Pulmonary artery endothelial cell (primary cell): ENCODE measurements at regions not wholly inside any gene's neighbourhood (a gene's known extent, or its start where the extent isn't known, plus 50 kb on each side); places are given as distances from the start of the nearest gene placed in this dataset.

Experiments
- DNase-seq: peaks from one replicate; pipeline ENCODE4 v3.0.0-alpha.2; 2011; ENCODE audit warnings: low read depth, low spot score

DNA sequence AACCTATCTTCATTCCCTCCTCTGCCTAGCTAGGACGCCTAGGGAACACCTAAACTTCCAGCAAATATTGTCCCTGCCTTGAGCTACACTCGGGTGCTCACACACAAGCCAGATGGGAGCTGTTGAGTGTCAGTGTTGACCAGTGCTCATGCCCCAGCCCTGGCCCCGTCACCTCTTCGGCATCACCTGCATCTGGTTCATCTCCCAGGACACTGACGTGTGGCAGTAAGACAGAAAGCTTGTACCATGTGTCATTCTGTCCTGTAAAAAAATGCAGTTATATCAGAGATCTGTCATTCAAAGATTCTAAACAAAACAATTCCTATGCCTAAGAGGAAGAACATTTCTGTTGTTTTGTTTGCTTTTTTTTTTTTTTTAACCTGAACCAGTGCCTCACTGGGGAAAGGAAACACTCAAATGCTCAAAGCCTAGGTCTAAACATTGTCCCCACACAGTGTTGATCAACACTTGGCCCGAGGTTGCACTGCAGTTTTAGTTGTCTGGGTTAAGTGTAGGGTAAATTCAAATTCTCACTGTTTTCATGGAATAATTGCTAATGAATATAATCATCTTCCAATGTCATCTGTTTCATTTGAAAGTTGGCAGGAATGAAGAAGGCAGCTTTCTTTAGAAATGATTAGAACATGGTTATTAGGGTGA, 102.7 kb upstream of the SASH1 start:
- DNase-seq, result no peak

DNA sequence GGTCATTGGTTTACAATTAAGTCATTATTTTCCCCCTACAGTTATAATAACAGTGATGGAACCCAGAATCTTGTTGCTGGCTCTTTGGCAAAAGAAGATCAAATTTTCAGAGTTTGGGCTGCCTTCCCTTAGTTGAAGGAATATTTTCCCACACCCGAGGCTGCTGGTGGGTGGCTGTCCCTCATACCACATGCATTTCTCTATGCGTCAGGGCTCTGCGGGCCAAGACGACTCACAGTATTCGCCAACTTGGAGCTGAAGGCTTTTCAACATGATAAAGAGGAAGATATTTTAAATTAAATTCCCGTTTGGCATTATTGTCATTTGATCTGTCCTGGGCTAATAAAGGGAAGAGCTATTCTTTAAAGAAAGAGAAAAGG, 102.2 kb upstream of the SASH1 start:
- DNase-seq, result no peak

DNA sequence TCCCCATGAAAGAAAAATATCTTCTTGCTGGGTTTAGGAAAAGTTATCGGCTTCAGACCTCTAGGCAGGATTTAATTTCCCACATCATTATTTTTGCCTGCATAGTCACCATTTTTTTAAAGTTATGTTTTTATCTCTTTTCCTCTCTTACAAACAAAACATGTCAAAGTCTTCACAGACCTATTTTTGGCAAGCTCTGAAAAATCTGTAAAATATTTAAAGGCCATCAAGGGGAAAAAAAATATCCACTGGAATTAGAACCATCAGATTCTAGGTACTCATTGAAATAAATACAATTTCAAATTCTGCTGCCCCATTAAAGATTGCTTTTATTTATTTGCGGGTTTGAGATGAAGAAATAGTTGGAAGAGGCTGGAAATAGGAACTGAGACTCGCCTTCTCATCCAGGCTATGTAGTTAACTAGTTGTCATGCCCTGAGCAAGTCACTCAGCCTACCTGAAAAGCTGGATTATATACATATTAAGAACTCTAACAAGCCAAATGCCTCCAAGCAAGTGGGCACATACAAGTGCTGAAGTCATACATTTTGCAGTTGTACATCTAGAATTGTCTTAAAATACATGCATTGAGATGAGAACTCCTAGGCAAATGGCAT, 101.7 kb upstream of the SASH1 start:
- DNase-seq, result no peak

DNA sequence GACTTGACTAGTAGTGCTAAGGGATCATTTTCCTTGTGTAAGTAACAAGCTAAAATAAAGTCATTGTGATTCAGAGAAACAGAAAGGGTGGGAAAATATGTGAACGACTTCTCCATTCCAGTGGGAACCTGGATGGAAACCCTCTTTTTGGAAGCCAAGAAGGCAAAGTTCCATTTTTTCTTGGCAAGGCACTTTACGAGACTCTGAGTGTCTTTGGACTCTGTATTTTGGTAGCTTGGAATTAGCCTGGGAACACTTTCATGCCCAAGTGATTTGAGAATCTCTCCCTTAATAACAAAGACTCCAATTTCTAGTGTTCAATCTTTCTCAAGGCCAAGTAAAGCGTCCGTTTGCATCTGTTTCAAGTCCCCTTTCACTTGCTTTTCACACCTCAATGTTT, 100.5 kb upstream of the SASH1 start:
- no peak for DNase-seq

DNA sequence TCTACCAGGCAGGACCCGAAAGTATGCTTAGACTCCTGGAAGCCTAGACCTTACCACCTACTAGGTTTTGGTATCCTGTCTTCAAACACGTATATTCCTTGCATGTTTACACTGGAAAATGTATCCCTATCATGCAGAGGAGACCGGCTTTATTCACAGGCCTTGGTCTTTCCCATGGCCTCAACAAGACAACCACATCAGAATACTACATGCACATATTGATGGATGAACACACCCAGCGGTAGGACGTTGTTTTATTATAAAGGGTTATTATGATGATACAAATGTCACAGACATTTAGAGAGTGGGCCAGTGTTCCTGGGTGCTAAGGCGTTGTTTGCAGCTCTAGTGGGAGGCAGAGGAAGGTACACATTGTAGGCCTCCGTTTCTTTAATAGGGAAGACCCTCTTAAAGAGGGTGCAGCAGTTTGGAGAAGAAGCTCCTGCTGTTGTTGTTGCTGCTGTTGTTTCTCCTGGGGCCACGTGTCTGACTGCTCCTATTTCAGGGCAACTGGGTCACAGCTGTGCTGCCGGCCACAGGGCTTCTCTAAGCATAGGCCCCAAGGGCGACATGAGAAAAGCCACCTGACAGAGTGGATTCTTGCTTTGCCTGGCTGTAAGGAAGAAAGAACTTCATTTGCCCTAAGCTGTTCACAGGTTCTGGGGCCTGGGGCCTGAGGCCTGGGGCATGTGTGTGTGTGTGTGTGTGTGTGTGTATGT, 98.3 kb upstream of the SASH1 start:
- no peak for DNase-seq

DNA sequence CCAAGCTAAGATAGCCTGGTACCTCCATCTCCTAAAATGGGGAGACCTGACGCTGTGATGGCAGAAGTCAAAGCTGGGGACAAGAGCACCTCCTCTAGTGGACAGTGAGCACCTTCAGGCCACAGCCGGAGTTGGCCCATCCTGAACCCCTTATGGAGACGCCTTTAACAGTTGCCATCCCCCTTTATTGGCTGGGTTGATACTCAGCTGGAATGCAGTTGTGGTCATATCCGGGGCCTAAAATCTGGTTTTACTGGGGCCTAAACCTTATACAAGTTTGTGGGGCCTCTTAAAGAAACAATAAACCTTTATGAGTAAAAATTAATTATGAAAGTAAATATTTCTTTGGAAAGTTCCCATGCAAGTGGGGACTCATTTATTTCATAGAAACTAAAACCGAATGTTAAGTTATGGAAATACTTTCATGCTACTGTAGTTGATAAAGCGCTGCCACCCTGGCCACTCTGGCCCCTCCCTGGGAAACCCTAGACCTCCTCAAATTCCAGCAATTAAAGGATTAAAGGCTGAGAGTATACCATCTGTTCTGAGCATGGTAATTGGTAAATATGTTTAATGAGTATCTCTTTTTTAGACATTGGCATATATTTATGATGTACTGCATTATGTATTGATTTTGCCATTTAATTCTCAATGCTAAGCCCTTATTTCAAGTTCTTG, 95.1 kb upstream of the SASH1 start:
- no peak for DNase-seq

DNA sequence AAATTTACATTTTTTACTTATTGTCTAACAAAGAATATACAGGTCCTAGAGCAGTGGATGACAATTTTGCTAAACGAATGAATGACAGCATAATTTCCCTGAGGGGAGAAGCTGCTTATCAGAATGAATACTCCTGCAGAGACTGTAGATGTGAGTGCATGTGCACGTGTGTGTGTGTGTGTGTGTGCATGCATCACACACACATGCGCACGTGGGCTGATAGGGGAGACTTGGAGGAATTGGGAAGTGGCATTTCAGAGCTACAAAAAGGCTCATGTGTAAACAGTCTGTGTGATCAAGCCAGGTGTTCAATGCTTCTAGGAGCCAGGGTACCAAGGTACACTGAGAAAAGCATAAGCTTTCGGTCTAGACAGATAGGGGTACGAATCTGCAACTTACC, 93.5 kb upstream of the SASH1 start:
- no peak for DNase-seq

DNA sequence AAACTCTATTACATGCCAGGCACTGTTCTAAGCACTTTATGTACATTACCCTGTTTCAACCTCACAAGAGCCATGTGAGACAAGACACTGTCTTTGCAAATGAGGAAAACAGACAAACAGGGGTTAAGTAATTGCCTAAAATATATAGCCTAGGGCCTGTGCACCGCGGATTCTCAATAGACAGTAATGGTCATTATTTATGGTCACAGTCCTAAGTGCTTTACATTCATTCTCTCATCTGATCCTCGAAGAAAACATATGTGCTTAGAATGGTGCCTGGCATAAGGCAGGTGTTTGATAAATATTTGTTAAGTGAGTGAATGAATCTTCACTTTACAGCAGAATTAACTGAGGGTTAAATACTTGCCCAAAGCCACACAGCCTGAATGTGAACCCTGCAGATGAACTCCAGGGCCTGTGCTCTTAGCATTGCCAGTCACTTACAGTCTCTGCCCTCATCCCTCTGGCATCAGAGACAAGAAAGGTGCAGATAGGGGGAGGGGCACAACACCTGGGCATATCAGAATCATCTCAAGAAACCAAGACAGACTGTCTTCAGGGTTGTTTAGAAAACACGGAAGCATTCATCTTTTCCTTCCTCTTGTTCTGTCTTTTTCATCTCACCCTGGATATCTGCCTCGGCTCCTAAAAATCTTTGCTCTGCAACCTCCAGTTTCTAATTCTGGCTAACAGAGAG, 92.8 kb upstream of the SASH1 start:
- DNase-seq, result no peak

DNA sequence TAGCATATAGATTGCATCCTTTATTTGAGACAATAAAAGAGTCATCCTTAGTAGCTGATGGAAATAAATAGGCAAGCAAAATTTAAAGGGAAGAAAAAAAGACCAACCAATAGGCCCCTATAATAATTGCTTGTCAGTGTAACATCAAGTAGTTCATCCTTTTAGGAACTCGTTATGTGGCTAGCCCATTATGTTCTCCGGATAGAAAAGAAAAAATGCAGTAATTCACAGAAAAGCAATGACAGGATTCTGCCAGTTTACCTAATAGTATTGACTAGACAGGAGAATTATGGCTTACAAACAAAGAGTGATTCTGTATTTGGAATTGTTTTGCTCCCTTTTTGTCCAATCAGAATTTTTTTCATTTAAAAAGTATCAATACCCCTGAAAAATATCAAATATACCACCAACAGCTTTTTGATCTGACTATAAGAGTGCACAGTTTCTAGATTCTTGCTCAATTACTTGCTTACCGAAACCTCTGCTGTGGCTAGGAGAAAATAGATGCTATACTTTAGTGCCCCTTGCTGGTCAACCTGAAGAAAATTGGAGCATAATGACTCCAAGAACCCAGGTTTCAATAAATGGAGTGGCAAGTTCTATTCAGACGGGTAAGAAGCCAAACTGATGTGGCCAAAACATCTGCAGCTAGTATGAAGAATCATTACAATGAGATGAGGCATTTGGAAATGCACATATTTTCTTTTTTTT, 91.5 kb upstream of the SASH1 start:
- peak; percentile 13 for DNase-seq

DNA sequence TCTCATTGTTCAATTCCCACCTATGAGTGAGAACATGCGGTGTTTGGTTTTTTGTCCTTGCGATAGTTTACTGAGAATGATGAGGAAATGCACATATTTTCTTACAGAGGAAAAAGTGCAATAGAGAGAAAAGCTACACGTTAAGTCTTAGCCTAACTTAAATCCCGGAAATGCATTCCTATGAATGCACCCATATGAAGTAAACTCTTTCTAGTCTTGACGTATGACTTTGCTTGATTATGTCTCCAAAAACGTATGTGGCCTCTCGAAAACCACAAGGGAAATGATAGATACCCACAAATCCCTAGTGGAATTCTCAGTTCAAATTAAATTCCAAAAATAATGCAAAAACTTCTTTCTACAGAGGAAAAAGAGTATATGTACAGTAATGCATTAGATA, 90.7 kb upstream of the SASH1 start:
- DNase-seq, result no peak

DNA sequence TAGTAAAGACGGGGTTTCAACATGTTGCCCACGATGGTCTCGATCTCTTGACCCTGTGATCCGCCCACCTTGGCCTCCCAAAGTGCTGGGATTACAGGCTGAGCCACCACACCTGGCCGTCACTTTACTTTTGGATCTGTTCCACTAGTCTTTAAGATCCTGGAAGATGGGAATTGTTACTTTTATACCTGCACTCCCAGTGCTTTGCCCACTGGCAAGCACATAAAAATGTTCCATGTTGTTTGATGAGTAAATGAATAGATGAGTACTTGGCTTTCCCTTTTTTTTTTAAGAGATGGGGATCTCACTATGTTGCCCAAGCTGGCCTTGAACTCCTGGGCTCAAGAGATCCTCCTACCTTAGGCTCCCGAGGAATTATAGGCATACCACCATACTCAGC, 84.8 kb upstream of the SASH1 start:
- DNase-seq, result no peak

DNA sequence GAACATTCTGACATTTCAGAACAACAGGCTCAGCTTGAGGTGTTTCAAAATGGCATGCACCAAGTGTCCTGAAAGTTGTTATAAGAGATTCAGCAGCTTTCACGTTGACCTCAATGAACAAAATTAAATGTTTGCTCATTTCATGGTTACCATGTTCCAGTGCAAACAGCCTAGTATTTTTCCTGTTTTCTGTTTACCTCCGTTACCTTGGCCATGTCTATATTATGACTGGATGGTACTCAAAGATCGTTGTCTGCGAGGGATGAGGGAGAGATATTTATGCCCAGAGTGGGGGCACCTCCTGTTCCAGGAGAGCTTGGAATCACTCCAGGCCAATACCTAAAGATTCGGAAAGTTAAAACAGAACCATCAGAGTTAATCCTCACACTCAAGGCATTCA, 83.8 kb upstream of the SASH1 start:
- no peak for DNase-seq

DNA sequence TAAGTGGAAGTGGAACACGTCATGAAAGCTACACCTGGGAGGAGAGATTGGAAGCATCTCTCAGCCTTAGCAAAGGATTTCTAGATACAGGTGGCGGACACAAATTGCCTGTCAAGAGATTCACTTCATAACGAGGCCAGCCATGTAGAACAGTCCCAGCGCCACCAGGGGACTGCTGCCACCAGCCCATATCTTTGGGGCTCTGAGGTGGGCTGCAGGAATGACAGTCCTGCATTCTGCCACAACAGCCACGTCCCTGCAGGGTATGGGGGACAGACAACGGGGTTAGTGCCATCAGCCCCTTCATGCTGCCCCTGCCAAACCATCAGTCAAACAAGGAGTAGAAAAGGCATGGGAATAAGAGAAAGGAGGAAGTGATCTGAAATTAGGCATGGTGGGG, 81.2 kb upstream of the SASH1 start:
- DNase-seq, result no peak

DNA sequence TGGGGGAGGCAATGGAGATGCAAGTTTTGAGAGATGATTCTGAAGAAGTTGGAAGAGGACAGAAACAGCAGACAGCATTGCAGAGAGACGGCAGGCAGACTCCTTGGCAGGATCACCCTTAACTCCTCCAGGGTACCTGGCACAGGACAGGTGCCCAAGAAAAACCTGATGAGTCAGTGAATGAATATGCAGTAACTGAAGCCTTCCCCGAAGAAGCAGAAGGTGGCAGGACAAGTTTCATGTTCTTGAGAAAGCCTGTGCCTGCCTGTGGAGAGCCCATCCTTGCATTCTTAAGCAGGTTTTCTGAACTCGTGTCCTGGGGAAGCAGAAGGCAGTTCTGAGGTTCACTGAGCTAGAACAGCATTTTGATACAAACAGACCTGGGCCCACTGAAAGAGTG, 79.6 kb upstream of the SASH1 start:
- no peak for DNase-seq

DNA sequence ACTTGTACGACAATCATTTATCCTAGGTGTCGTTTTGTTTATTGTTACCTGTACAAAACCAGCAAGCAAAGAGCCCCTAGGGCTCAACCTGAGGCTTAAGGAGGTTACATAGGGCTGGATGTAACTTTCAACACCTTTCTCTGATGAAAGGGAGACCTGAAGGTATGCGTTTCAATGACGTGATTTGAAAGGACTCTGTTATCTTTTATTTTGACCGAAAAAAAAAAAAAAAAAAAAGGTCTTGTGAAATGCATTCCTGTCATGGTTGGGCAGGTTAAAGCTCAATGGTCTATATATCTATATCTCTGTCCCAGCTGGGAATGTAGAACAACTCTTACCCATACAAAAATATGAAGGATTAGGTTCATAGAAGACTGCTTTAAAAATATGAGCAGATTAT, 78.7 kb upstream of the SASH1 start:
- no peak for DNase-seq

DNA sequence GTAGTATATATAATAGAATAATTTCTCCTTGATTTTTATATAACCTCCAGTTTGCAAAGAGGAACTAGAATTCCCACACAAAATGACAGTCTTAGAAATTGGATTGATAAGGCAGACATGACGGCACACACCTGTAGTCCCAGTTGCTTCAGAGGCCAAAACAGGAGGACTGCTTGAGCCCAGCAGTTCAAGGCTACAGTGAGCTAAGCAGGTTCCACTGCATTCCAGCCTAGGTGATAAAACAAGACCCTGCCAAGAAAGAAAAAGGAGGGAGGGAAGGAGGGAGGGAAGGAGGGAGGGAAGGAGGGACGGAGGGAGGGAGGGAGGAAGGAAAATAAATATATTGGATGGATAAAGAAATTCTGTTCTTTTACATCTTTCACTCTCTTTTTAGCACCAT, 77.6 kb upstream of the SASH1 start:
- no peak for DNase-seq

DNA sequence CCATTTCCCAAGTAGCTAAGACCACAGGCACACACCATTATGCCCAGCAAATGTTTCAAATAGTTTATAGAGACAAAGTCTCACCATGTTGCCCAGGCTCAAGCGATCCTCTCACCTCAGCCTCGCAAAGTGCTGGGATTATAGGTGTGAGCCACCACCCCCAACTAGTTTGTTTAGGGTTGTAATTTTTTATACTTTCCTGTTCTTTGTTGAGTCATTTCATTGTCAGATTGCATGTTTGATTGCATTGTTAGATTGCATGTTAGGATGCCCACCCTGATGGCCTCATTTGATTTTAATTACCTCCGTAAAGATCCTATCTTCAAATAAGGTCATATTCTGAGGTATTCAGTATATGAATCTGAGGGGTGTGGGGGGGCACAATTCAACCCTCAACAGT, 73.3 kb upstream of the SASH1 start:
- no peak for DNase-seq

DNA sequence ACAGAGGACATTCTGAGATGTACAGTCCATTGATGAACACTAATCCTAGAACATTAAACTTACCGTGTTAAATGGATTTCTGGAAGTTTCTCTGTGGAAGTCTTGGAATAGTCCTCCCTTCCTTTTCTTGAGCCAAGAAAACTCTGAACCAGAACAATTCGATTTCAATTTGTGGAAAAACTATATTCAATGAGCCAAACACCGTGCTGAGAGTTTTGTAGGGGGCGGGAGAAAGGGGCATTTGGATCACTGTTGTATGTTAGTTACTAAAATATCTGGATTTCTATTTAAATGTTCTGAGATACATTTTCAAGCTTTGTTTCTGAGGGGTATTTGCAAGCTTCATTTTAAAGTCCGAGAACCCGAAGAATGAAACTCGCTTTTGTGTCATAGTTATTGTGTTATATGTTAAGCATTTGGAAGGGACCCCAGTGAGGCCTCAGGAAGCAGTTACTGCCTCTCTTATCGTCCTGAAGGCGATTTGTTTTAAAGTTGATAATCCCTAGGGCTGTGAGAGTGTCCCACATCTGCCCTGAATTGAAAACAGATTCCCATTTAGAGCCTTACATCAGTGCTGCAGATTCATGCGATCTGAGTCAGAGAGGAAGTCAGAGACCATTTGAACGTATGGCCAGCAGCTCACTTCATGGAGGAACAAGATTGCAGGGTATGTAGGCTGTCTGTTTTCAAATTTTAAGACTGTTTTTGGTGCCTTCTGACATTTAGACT, 70.8 kb upstream of the SASH1 start:
- peak; percentile 56 for DNase-seq

DNA sequence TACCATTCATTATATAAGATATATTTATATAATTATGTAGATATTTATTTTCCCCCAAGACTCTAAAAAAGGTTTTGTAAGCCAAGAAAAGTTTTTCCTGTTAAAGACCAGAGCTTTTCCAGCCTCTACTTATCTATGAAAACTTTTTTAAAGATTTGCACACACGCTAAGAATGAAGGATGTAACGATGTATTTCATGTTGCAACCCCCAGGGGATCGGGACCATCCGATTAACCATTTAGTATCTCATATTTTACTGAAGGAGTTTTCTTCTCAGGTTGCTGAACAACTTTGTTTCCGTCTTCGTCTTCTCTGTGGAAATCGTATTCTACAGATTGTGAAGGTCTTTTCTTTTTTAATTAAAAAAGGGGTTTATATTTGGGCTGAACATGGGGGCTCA, 70.0 kb upstream of the SASH1 start:
- DNase-seq, result no peak

DNA sequence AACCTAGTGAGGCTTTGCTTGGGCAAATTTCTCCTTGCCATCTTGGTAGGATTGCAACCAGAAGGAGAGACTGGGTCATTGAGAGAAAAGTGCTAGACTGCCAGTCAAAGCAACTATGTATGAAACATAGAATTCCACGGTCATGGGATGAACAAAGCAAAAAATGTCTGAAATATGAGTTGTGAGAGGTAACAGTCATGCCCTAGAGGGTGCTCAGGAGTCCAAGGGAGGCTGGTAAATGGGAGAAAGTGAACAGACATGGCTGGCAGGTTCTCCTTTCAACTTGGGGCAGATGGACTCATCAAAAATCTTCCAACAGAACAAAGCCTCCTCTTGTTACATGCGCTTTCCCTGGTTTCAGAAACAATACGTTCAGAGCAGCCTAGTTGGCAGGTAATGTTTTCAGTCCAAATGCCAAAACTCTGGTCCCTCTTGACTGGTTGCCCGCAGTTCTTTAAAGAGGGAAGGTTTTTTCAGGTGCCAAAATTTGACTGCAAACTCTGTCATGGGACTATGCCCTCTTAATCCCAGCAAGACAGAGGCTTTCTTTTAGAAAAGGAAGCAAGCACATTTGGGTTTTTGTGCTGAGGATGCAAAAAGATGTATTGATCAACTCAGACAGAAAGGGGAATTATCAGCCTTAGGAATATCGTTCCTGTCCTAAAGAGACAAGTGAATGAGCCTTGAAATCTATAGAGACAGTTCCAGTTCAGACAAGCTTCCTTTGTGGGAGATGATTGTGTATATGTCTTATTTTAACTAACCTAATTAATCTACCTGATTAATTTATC, 68.5 kb upstream of the SASH1 start:
- DNase-seq, result no peak
